Activated T-cell treated with anti-CD3 and anti-CD28 coated beads for 24 hours (primary cell): ENCODE measurements at regions not wholly inside any gene's neighbourhood (a gene's known extent, or its start where the extent isn't known, plus 50 kb on each side); places are given as distances from the start of the nearest gene placed in this dataset.

Experiments used
- DNase-seq: peaks from one replicate; pipeline ENCODE4 v3.0.0-alpha.2; 2020; ENCODE audit warnings: low read depth

DNA sequence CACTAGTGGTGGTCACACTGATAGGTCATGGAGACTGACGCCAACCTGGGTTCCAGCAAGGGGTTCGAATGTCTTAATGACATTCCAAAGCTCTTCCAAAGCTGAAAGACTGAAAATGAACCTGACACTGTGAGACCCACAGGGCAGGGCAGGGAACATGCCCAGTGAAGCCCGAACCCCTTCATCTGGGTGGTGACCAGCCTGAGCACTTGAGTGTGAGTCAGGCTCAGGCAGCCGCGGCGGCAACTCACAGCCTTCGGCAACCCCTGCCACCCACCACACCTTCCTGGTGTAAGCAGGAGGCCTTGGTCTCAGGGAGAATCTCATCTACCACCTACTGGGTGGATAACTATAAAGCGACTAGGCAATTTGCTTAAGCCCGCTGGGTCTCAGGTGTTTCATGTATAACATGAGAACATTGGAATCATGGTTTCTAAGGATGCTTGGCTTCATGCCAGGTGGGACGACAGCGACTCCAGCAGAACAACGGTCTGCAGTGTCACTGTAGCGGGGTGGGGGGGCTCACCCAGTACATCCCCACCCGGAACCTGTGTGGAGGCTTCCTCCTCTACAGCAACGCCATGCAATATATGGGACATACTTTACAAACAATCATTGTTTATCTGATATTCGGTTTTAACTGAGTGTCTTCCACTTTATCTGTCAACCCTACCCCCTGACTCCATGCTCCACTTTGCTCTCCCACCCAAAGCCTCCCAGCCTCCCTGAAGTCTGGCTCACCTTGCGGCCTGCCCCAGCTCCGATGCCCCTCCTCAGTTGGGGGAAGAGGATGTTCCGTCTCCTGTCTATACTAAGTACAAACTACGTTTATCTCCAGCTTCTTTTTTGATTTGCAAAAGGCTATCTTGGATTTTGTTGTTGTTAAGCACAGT, 125.0 kb upstream of the MEF2A start:
- no peak for DNase-seq

DNA sequence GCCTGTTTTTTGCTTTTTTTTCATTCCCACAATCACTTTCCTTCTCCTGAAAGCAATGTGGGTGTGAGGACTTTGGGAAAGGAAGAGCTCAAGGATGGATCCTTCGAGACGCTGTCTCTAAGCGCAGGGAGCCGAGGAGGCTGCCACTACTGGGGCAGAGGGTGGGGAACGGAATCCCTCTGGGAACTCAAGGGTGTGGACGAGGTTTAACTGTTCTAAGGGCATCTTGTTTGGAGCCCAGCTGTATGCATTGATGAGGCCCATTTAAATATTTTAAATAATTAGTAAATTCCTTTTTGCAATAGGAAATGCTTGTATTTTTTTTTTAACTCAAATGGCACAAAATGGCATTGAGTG, 124.4 kb upstream of the MEF2A start:
- DNase-seq, result no peak

DNA sequence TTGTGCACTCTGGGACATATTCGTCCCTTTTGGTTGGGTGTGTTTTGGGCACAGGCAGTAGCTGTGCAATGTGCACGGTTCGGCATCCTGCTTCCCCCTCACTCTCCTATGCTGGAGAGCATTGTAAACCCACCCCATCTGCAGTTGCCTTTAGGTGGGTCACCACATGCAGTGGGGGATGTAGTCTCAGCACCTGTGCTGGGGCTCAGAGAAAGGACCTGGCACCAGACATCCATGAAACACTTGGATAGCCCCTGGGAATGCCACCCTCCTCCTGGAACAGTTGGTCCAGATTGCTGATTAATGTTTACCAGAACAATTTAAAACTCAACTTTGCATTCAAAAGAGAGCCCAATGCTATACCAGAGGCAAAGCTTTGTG, 123.9 kb upstream of the MEF2A start:
- no peak for DNase-seq

DNA sequence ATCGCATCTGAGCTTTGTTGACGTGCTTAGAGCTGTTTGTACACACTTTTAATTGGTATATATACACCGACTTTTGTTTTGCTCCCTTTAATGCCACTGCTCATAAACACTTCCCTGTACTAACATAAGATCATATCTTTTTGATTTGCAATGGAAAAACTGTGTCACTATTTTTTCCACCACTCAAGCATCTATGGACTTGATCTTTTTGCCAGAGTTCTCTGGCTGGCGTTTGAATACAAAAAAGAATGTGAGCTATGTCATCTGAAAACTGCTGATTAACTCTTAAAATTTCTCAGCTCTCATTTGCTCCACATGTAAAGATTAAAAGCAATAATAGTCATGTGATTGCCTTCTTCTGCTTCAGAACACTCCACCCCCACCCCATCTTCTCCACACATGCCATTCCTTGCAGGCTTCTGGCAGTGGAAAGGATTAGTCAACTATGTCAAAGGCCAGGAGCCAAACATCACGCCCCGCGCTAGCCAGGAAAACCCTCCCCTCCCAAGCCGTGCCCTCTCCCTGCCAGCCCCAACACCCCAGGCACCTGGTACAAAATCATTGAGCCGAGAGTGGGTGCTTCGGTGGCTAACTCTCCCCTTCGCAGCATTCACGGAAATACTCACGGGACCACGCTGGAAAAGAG, 123.4 kb upstream of the MEF2A start:
- no peak for DNase-seq

DNA sequence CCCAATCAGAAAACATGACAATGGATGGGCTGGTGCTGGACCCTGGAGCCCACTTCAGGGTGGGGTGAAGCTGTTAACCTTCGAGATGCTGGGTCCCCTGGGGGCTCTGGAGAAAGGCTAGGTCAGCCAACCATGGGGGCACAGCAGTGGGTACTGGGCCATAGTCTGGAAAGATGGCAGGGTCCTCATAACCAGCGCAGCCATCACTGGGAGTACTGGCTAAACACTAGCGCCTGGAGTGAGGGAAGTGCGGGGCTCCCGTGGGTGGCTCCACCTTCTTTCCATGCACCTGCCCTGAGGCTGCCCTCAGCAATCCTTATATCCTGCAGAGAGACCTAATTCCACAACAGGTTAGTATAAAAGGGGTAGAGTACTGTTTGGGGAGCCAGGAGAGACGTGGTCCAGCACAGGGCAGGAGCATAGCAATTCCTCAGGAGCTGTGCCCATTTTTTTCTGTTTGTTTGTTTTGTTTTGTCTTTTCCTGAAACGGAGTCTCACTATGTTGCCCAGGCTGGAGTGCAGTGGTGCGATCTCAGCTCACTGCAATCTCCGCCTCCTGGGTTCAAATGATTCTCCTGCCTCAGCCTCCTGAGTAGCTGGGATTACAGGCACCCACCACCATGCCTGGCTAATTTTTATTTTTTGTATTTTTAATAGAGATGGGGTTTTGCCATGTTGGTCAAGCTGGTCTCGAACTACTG, 122.6 kb upstream of the MEF2A start:
- DNase-seq, result no peak

DNA sequence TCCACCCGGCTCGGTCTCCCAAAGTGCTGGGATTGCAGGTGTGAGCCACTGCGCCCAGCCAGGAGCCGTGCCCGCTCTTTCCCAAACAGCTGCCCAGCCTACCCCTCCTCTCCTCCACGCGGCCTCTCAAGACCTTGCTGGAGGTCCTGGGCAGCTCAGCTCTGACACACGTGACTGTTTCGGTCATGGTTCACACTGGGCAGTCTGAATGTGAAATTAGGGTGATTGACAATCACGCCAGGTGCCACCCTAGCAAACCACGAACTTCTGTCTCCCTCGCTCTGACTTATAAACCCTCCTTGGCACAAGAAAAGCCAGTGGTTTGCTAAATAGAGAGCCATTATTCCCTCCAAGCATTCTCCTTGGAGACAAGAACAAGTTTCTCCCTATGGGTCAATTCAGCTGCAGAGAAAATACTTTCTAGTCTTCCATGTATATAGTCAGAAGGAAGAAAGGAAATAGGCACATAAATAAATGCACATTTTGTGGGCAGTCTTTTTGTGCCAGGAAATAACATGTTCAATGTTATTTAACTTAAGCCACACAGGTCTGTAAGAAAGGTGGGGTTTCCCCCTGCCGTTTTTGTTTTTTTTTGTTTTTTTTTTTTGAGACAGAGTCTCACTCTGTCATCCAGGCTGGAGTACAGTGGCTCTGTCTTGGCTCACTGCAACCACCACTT, 121.9 kb upstream of the MEF2A start:
- DNase-seq, result no peak

DNA sequence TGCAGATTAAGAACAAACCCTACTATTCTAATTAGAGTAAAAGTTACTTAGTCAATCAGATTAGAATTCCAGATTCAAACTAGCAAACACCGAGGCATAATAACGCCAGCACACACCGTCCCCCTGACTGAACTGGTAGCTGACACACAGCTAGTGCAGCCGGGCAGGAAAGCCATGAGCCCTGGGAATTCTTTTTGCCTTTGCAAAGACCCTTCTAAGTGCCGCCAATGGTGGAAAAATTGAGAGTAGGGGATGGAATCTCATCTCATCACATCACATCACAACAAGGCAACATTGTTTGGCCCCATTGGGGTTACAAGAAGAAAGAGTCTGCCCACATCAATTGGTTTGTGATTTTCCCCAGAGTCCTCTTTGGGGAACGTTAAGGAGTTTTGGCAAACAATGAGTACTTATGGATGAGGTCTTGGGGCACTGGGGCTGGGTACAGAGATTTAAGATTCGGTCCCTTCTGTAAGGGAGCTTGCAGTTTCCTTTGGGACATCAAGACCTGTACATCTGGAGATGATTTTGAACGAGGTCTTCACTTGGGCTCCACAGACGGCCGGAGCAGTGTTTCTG, 120.4 kb upstream of the MEF2A start:
- no peak for DNase-seq

DNA sequence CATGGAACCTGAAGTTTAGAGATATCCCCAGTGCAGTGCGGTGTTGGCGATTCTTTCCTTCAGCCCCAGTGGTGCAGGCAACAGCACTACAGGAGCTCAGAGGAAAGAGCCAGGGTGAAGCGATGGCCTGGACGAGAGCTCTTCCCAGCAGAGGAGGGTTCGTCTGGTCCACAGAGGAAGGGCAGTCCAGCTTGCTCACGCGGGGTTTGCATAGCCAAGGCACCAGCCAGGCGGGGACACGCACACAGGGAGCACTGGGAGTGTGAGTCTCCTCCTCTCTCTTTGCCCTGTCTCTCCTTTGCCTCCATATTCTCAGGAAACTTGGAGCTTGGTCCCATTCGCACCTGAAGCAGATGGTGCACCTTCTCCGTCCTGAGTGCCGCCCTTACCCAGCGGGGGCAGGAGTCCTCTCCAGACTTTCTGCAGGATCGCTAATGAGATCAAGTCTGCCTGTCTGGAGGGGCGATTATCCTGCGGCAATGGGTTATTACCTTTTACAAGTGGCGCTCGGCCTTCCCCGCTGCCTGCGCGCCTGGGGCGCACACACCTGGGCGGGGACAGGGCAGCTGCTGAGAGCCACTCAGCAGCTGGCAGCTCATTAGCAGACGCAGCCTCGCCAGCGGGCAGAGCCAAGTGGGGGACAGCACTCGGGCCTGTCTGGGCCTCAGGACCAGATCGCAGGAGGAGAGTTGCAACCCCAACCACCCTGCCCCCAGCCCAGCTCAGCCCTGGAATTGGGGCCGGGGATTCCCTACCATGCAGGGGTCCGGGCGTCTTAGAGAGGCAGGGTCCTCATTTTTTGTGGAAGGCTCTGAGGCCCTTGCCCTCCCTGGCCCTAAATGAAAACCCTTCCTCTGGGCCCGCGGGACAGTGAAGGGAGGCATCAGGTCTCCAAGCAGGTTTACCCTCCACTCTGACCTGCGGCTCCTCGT, 119.0 kb upstream of the MEF2A start:
- no peak for DNase-seq

DNA sequence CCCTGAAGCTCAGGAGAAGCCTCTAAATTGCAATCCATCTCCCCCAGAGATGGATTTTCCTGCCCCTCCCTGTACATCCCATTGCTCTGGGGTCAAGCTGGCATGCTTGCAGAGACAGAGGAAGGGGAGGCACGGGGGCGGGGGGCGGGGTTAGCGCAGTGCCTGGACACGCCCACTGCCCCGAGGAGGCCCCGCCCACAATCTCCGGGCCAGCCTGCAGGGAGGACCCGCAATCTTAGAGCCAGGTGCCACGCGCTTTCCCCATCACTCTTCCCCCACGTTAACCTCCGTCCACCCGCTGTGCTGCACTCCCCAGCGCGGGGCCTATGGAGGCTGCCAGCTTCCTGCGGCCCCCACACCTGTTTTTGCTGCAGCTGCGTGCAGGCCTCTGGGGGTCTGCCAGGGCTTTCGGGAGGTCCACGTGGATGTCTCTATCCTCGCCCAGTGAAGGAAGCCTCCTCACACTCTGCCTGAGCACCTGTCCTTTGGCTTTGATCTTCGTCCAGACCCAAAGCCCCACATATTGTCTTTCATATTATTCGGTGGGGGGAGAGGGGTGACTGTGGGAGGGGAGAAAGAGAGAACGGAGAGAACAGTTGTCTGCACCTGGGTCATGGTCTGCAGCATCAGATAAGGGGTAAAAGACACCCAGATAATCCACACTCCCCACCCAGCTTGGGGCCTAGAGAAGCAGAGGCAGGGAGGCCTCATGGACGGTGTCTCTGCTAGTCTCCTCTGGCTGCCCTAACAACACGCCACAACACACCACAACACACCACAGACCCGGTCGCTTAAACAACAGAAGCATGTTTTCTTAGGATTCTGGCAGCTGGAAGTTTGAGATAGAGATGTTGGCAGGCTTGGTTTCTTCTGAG, 118.0 kb upstream of the MEF2A start:
- no peak for DNase-seq

DNA sequence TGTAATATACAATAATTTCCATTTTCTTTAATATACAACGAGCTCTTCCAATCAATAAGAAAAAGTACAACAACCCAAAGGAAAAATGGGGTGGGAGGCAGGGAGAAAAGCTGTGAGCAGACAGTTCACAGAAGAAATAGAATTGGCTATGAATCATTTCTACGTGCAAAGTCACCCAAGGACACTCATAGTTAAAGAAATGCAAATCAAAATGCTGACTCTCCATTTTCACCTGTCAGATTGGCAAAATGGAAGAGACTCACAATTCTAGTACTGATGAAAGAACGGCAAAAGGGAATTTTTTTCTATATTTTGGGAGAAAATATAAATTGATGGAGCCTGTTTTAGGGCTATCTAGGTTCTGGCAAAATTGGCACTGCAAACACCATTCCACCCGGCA, 116.3 kb upstream of the MEF2A start:
- DNase-seq, result no peak

DNA sequence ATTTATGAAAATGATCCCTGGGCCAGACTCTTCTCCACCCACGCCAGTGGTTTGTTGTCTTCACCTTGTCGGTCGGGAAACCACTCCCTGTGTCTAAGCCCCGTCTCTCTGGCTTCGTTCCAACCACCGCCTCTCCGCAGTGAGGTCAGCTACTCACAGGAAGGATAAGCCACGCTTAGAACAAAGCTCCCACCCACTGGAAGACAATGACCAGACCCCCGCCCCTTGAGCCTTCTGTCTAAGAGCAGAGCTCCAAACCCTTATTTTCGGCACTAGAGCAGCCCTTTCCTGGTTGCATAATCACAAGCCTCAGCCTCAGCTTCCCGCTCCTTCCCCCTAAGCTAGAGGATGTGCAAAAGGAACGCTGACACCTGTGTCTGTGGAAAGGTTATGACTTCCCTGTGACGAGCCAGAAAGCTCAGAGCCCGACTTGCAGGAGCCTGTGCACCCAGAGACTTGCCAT, 114.9 kb upstream of the MEF2A start:
- peak; percentile 55 for DNase-seq

DNA sequence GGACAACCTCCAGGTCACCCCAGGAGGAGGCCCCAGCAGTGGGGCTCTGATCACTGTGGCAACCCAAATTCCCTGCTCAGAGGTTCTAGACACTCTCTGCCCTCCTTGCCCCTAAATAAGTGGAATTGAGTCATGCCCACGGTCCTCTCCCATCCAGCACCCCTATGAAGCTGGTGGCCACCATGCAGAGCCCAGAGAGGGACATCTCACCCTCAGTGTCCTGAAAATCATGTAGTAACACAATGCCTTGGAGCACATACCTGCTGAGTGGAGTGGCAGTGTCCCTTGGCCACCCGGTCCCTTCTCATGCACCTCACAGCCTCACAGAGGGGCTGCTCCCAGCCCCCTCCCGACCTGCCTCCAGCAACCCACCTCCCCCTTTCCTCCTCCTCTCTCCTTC, 114.3 kb upstream of the MEF2A start:
- DNase-seq, result no peak

DNA sequence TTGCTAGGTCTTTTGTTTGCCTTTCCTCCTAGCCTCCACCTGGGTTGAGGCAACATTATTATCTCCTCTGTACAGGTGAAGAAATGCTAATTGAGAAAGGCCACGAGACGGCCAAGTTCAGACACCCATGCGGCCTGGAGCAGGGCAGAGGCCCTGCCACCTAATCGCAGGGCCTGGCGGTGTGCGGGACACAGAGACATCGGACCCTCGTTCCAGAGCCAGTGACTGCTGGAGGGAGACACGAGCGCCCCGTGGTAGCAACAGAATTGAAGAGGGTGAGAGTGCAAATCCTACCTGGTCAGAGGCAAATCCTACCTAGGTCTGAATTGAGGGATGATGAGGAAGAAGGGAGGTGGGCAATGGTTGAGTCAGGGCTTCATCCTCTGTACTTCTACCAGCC, 113.8 kb upstream of the MEF2A start:
- no peak for DNase-seq

DNA sequence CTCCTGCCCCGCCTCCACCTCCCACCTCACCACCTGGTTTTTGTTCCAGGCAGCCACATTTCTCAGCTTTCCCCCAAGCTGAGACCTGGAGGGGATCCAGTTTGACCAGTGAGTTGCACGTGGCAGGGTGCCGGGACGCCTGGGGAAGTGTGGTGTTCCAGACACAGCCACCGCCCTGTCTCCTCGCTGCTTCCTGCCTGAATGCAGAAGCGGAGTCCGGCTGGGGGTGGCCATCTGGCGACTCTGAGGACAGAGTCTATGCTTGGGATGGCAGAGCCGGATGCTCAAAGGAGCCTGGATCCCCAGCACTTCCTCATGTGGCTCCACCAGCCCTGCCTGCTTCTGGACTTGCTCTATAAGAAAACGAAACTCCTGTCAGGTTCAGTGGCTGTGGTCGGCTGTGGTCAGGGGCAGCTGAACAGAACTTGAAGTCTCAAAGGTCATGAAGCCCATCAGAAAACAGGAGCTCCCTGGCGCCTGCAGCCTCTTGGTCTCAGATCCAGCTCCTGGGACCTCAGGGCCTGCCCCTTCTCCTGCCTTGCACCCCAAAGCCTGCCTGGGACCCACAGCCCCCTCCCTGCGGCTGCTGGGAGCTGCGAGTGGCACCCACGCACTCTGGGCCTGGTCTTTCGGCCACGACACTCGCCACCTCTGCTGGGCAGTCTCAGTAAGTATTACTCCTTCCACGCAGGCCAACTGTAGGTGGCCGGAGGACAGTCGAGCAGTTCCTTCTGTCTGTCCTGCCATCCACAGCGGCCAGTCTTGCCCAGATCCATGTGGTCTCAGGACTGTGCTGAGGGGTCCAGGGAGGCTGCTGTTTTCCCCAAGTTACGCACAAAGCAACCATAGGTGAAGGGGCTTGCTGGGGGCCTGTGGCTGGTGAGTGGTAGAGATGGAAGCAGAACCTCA, 112.8 kb upstream of the MEF2A start:
- no peak for DNase-seq

DNA sequence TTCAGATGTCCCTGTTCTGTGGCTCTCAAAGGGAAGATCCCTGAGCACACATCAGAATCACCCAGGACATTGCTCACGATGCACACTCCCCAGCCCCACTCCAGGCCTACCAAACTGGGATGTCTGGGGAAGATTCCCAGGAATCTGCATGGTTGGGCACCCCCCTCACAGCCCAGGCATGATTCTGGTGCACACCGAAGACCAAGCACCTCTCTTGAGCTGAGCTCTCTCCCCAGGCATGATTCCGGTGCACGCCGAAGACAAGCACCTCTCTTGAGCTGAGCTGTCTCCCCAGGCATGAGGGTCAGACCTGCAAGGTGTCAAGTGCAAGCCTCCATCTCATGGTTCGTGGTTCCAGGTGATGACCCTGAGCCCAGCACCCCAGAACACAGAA, 112.2 kb upstream of the MEF2A start:
- DNase-seq, result no peak

DNA sequence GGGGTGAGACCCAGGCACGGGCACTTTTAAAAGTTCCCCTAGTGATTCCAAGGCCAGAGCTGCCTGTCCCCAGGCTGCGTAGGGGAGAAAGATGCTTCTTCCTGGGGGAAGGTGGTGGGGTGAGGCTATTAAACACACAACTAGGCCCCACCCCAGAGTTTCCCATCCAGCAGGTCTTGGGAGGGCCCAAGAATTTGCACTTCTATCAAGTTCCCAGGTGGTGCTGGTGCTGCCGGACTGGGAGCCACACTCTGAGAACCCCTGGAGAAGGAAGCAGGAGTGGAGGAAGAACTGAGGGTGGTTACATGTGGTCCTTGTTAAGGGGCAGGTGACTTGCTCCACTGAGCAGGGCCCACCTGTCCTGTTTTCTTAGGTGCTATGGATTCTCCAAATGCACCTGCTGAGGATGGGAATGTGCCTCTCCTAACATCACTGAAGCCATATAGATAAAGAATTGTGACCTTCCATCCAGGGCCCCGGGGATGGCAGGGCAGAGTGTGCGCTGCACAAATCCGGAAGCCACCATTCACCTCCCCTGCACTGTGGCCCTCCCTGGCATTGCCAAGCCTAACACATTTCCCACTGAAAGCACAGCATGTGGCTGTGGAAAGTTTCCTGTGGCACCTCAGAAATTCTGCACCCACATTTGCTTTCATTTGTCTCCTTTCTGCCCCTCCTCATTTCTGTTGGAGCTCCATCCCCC, 111.5 kb upstream of the MEF2A start:
- DNase-seq, result no peak

DNA sequence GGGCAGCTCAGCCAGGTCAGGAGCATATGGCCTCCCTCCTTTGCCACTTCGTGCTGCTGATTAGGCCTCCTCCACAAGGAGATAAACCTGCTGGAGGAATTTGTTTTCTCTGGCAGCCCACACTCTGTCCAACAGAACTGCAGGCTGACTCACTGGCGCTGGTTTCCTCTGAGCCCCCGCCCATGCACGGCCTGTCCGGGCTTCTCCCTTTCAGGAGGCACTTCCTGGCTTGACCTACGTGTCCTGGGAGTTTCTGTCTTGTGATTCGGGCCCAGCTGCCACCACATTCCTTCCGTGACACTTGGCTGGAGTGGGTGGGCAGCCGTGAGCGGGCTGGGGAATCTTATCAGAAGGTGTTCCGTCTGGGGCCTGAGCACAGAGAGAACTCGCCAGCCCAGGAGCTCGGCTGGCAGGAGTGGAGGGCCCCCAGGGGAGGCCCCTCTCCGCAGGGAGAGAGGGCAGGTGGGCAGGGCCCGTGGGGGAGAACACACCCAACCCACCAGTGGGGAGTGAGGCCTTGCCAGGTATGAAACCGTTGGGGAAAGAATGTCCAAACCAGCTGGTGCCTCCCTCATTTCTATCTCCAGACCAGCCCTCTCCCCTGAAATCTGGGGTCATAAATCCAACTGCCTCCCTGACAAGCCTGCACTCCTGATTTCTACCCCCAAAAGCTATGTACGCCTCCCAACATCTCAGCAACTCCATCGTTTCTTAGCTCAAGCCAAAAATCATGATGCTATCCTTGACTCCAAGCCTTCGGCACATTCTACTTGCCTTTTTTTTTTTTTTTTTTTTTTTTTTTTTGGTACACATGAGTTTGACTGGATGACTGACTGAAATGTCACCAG, 110.6 kb upstream of the MEF2A start:
- DNase-seq, result no peak
